ENCODE measurements at regions not wholly inside any gene's neighbourhood (a gene's known extent, or its start where the extent isn't known, plus 50 kb on each side); places are given as distances from the start of the nearest gene placed in this dataset.

DNA sequence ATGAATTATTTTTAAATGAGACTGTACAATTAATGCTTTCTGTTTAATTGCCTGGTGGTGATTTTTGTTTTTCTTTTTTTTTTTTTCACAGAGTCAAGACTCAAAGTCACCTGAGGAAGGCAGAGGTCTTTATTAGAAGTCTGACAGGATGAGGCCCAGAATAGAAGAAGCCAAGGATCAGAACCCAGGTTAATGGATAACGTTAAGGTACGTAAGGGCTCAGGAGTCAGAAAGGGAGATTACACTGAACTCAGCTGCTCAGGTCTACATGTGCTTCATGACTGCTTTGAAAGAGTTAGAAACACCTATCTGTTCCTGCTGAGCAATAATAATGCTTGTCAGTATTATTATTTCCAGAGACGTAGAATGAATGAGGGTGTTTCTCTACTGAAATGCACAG, 196.5 kb downstream of the LRATD1 start:
- Histone ChIP-seq H3K23me2 (ENCODE audit: low read depth, low read length) (no peaks in the 10 kb centered on the region), H3K4me1 (replicated peaks in 1 of 4; ENCODE audit: control insufficient read depth in 3 of 4, insufficient read depth in 4 of 4, low read length in 3 of 4) (no peaks in the 10 kb centered on the region), H4K5ac (ENCODE audit: insufficient read length, low read depth, low read length) (no peak overlapping the region), H2AK5ac (ENCODE audit: low read depth, low read length) (no peak overlapping the region), H2BK20ac (ENCODE audit: low read length) (no peak overlapping the region), H3K27ac (ENCODE audit: low read depth, low read length) (no peak overlapping the region), H3K4ac (replicated peaks; ENCODE audit: insufficient read length, low read depth, low read length) (no peak overlapping the region), H3K79me2 (ENCODE audit: control insufficient read depth in 1 of 2, insufficient read depth in 2 of 2, low read length in 2 of 2) (no peaks in the 10 kb centered on the region), H3K27me3 (replicated peaks in 1 of 4; ENCODE audit: control insufficient read depth in 3 of 4, extremely low read depth in 1 of 4, insufficient read depth in 3 of 4, low read length in 3 of 4) (no peaks in the 10 kb centered on the region; a peak in 1 of 7 replicates), H3K79me1 (ENCODE audit: low read depth, low read length) (no peaks in the 10 kb centered on the region), H4K91ac (replicated peaks; ENCODE audit: insufficient read length, low read length) (no peak overlapping the region), H2BK5ac (ENCODE audit: low read depth, low read length) (no peak overlapping the region), H3K18ac (ENCODE audit: extremely low read depth, low read length) (no peak overlapping the region), H3K56ac (replicated peaks; ENCODE audit: insufficient read length, low read depth, low read length) (no peak overlapping the region), H2BK120ac (replicated peaks; ENCODE audit: low read depth, low read length) (no peak overlapping the region), H2AFZ (ENCODE audit: low read length) (no peak overlapping the region), H2BK12ac (ENCODE audit: low read depth, low read length) (no peak overlapping the region), H4K20me1 (replicated peaks in 1 of 2; ENCODE audit: control insufficient read depth in 1 of 2, insufficient read depth in 2 of 2, low read length in 2 of 2) (no peaks in the 10 kb centered on the region), H3K4me3 (ENCODE audit: extremely low read depth in 1 of 4, insufficient read depth in 2 of 4, low read depth in 3 of 4, low read length in 4 of 4) (no peak overlapping the region), H3K23ac (ENCODE audit: insufficient read length) (no peak overlapping the region), H3K36me3 (ENCODE audit: control insufficient read depth in 2 of 4, insufficient read depth in 4 of 4, low read length in 3 of 4) (no peaks in the 10 kb centered on the region), H3K9me3 (ENCODE audit: insufficient read depth in 2 of 2, low read depth in 1 of 2, low read length in 1 of 2) (no peaks in the 10 kb centered on the region), H3K14ac (ENCODE audit: insufficient read length) (no peak overlapping the region), H4K8ac (ENCODE audit: extremely low read depth, insufficient read depth, low read length) (no peak overlapping the region), H2BK15ac (ENCODE audit: low read length) (no peak overlapping the region), H3K4me2 (ENCODE audit: insufficient read depth in 1 of 2, low read depth in 2 of 2, low read length in 2 of 2) (no peak overlapping the region), H3K9ac (replicated peaks in 1 of 4; ENCODE audit: extremely low read depth in 1 of 4, low read depth in 3 of 4, low read length in 3 of 4) (no peak overlapping the region)
- no peak for FAIRE-seq
- CTCF ChIA-PET (ENCODE audit: partially characterized antibody): interaction anchor here (1.3 kb wide), 1 partner anchor 411 kb away, joined by 4 read pairs; no protein-coding TSS in a partner anchor
- DNase-seq (ENCODE audit: low read depth in 1 of 2, low spot score in 2 of 2): no peak
- POLR2A ChIA-PET (ENCODE audit: partially characterized antibody): no interaction called here
- WGBS, 2 experiments (ENCODE audit: extremely low coverage in 1 of 2, insufficient coverage in 1 of 2, insufficient read length in 1 of 2, insufficient replicate concordance in 2 of 2, low coverage in 1 of 2, low lambda C conversion rate in 2 of 2, missing lambda C conversion rate in 1 of 2): 86% methylated on average over 3 of the region's 3 CpGs; no CpG with 5 or more reads in 1 of the 2 experiments
- no peak for TF ChIP-seq TCF12 (IDR thresholded peaks at IDR 0.05; ENCODE audit: low read depth, low read length)
- TF ChIP-seq, protein P1, sequence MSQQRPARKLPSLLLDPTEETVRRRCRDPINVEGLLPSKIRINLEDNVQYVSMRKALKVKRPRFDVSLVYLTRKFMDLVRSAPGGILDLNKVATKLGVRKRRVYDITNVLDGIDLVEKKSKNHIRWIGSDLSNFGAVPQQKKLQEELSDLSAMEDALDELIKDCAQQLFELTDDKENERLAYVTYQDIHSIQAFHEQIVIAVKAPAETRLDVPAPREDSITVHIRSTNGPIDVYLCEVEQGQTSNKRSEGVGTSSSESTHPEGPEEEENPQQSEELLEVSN (IDR thresholded peaks at IDR 0.05): no peak
- TF ChIP-seq HDAC6 (IDR thresholded peaks at IDR 0.05; ENCODE audit: low read depth, low read length): no peak
- no peak for TF ChIP-seq POU5F1 (IDR thresholded peaks at IDR 0.05; ENCODE audit: low read depth, low read length)
- no peak for TF ChIP-seq CTBP2 (IDR thresholded peaks at IDR 0.05; ENCODE audit: borderline replicate concordance, insufficient read depth, insufficient read length, low read length)
- TF ChIP-seq EGR1 (IDR thresholded peaks at IDR 0.05; ENCODE audit: borderline replicate concordance, low read depth, low read length): no peak
- TF ChIP-seq HDAC2 (IDR thresholded peaks at IDR 0.05; ENCODE audit: borderline replicate concordance in 1 of 2, low read depth in 2 of 2, low read length in 2 of 2): no peak
- TF ChIP-seq TEAD4 (IDR thresholded peaks at IDR 0.05; ENCODE audit: low read depth, low read length): no peak
- TF ChIP-seq, protein P2, sequence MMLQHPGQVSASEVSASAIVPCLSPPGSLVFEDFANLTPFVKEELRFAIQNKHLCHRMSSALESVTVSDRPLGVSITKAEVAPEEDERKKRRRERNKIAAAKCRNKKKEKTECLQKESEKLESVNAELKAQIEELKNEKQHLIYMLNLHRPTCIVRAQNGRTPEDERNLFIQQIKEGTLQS (IDR thresholded peaks at IDR 0.05; ENCODE audit: insufficient read depth, low read depth, low read length): no peak
- no peak for TF ChIP-seq RXRA (IDR thresholded peaks at IDR 0.05; ENCODE audit: insufficient read depth, low read depth, low read length)
- TF ChIP-seq JUND (IDR thresholded peaks at IDR 0.05; ENCODE audit: low read length): no peak
- TF ChIP-seq BACH1 (IDR thresholded peaks at IDR 0.05; ENCODE audit: low read length): no peak
- TF ChIP-seq SIN3A (conservative IDR thresholded peaks at IDR 0.05 in 1 of 2, IDR thresholded peaks at IDR 0.05 in 1 of 2; ENCODE audit: low read depth in 1 of 2, low read length in 2 of 2): no peak
